PC-3 (cell line): ENCODE measurements at regions not wholly inside any gene's neighbourhood (a gene's known extent, or its start where the extent isn't known, plus 50 kb on each side); places are given as distances from the start of the nearest gene placed in this dataset.

Source experiments
- ATAC-seq: fragments of 200-7000 bp; cut with Tn5 transposase; 2 replicates; pipeline ENCODE4 v1.9.1; 2020; ENCODE audit warnings: mild to moderate bottlenecking, moderate library complexity
- BruUV-seq: library from RNA; stranded (reverse); fragments of 400-500 nt; replicated peaks from 2 replicates; lab custom pipeline; 2021; lab: Mats Ljungman, UMichigan
- CTCF ChIA-PET: fragments of 300-600 bp; sonication (Branson Sonifier 250); formaldehyde crosslinking; loops from one replicate; lab custom pipeline; 2022; ENCODE audit warnings: antibody characterized with exemption; lab: Charles Lee
- POLR2A ChIA-PET: fragments of 300-600 bp; sonication (Branson Sonifier 250); formaldehyde crosslinking; loops from one replicate; lab custom pipeline; 2022; ENCODE audit warnings: antibody characterized with exemption; ENCODE audit not compliant: unreplicated experiment; lab: Charles Lee
- DNase-seq: peaks from one replicate; pipeline ENCODE4 v3.0.0-alpha.2; 2015
- H2AFZ ChIP-seq: fragments of 300-600 bp; sonication (generic); 2 replicates; pipeline ENCODE4 v1.6.0; 2016; ENCODE audit warnings: antibody characterized with exemption, low read length
- H3F3A ChIP-seq: fragments of 300-600 bp; sonication (generic); one replicate; pipeline ENCODE4 v1.6.0; 2017; ENCODE audit warnings: antibody characterized with exemption, low read length, control low read depth, mild to moderate bottlenecking; ENCODE audit not compliant: unreplicated experiment
- H3K27ac ChIP-seq: fragments of 300-600 bp; sonication (generic); 2 replicates; pipeline ENCODE4 v1.5.1; 2016; ENCODE audit warnings: mild to moderate bottlenecking, low read length
- H3K27me3 ChIP-seq: fragments of 300-600 bp; sonication (generic); 2 replicates; pipeline ENCODE4 v1.6.1; 2016; ENCODE audit warnings: low read length, mixed read lengths
- H3K36me3 ChIP-seq: fragments of 300-600 bp; sonication (generic); 2 replicates; pipeline ENCODE4 v1.6.1; 2016; ENCODE audit warnings: low read depth, mixed run types, low read length, mixed read lengths
- H3K4me1 ChIP-seq: fragments of 300-600 bp; sonication (generic); 2 replicates; pipeline ENCODE4 v1.5.1; 2016; ENCODE audit warnings: low read length; ENCODE audit not compliant: insufficient read depth
- H3K4me2 ChIP-seq: fragments of 300-600 bp; sonication (generic); 2 replicates; pipeline ENCODE4 v1.6.0; 2016; ENCODE audit warnings: low read length
- H3K4me3 ChIP-seq: fragments of 300-600 bp; sonication (generic); 2 replicates; pipeline ENCODE4 v1.5.1; 2016; ENCODE audit warnings: mild to moderate bottlenecking, low read length, mixed read lengths
- H3K79me2 ChIP-seq: fragments of 300-600 bp; sonication (generic); 2 replicates; pipeline ENCODE4 v1.6.1; 2017; ENCODE audit warnings: low read length, mixed read lengths
- H3K9ac ChIP-seq: fragments of 300-600 bp; sonication (generic); 2 replicates; pipeline ENCODE4 v1.6.0; 2016; ENCODE audit warnings: mild to moderate bottlenecking, low read length
- H3K9me2 ChIP-seq: fragments of 300-600 bp; sonication (generic); replicated peaks from 2 replicates; pipeline ENCODE4 v1.6.1; 2016; ENCODE audit warnings: mixed run types, low read length, mixed read lengths
- H3K9me3 ChIP-seq: fragments of 300-600 bp; sonication (generic); 2 replicates; pipeline ENCODE4 v1.6.1; 2016; ENCODE audit warnings: low read length, mixed read lengths
- H4K20me1 ChIP-seq: fragments of 300-600 bp; sonication (generic); 2 replicates; pipeline ENCODE4 v1.6.1; 2016; ENCODE audit warnings: low read length, mixed read lengths
- EZH2 ChIP-seq: fragments of 300-600 bp; sonication (generic); IDR thresholded peaks from one replicate; pipeline ENCODE4 v1.6.1; 2017; ENCODE audit warnings: antibody characterized with exemption, mild to moderate bottlenecking, low read length; ENCODE audit not compliant: unreplicated experiment
- EZH2phosphoT487 ChIP-seq: fragments of 300-600 bp; sonication (generic); IDR thresholded peaks from 2 replicates; pipeline ENCODE4 v1.6.1; 2018; ENCODE audit warnings: mild to moderate bottlenecking, antibody characterized with exemption, low read length, borderline replicate concordance
- intact Hi-C: fragments of 100-400 bp; cut with micrococcal nuclease; formaldehyde crosslinking; loops from 2 replicates; pipeline ENCODE4 v1.9.0; 2023
- TF ChIP-seq, protein P1 (sequence below): fragments of 300-600 bp; sonication (generic); conservative IDR thresholded peaks from 2 replicates; pipeline ENCODE4 v1.5.1; 2017; ENCODE audit warnings: antibody characterized with exemption, low read depth, mild to moderate bottlenecking, low read length

- Histone ChIP-seq H3K9ac (no peak overlapping the region), H3K4me1 (no peaks in the 10 kb centered on the region), H3K9me3 (no peaks in the 10 kb centered on the region), H3F3A (no peaks in the 10 kb centered on the region), H3K4me3 (no peak overlapping the region), H3K36me3 (no peaks in the 10 kb centered on the region), H4K20me1 (no peaks in the 10 kb centered on the region), H3K79me2 (no peaks in the 10 kb centered on the region), H3K27ac (no peak overlapping the region), H3K27me3 (peaks cover 6% of the 10 kb centered on the region), H3K9me2 (no peaks in the 10 kb centered on the region), H3K4me2 (no peak overlapping the region), H2AFZ (no peak overlapping the region)
- ATAC-seq (no peak), DNase-seq (no peak)
- ChIA-PET CTCF (no interaction called here), POLR2A (no interaction called here)
- BruUV-seq = no TSS peak
- no peak for TF ChIP-seq EZH2phosphoT487
- no peak for TF ChIP-seq EZH2
- TF ChIP-seq, protein P1, sequence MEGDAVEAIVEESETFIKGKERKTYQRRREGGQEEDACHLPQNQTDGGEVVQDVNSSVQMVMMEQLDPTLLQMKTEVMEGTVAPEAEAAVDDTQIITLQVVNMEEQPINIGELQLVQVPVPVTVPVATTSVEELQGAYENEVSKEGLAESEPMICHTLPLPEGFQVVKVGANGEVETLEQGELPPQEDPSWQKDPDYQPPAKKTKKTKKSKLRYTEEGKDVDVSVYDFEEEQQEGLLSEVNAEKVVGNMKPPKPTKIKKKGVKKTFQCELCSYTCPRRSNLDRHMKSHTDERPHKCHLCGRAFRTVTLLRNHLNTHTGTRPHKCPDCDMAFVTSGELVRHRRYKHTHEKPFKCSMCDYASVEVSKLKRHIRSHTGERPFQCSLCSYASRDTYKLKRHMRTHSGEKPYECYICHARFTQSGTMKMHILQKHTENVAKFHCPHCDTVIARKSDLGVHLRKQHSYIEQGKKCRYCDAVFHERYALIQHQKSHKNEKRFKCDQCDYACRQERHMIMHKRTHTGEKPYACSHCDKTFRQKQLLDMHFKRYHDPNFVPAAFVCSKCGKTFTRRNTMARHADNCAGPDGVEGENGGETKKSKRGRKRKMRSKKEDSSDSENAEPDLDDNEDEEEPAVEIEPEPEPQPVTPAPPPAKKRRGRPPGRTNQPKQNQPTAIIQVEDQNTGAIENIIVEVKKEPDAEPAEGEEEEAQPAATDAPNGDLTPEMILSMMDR = no peak
- intact Hi-C loops = no loop called here
Measured at GRCh38 chr15:81633889-81634288, 259.9 kb upstream of the TMC3 start.

DNA sequence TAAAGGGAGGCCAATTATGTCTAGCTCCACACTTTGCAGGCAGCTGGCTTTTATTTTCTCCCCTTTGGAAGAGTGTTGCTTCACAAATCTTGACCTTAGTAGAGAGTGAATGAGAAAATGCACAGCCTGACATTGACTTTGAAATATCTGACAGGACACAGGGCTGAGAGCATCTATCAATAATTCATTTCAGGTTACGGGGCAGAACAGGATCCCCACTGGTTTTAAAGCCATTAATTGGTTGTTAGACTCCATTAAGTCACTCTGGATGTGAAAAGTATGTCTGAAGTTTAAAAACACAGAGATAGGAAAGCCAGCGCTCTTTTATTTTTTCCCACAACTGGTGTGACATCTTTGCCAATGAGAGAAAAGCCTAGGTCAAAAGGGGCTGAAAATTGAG lies 251.9 kb upstream of the TMC3 start:
- no peaks in the 10 kb centered on the region for H3K9me3 ChIP-seq
- peaks cover 7% of the 10 kb centered on the region; the same call in 1 of the 2 replicates for H3K27me3 ChIP-seq
- no peaks in the 10 kb centered on the region for H4K20me1 ChIP-seq
- intact Hi-C loops = no loop called here
- CTCF ChIA-PET = no interaction called here
- H3K4me2 ChIP-seq = no peak overlapping the region
- H3K4me1 ChIP-seq = no peaks in the 10 kb centered on the region
- no TSS peak for BruUV-seq
- no peaks in the 10 kb centered on the region for H3K9me2 ChIP-seq
- H2AFZ ChIP-seq = no peak overlapping the region
- no peak overlapping the region for H3K9ac ChIP-seq
- H3K36me3 ChIP-seq = no peaks in the 10 kb centered on the region
- H3K79me2 ChIP-seq = no peaks in the 10 kb centered on the region
- no peaks in the 10 kb centered on the region for H3F3A ChIP-seq
- H3K27ac ChIP-seq = no peak overlapping the region
- no peak overlapping the region for H3K4me3 ChIP-seq
- no peak for DNase-seq
- no peak for ATAC-seq
- POLR2A ChIA-PET = no interaction called here
- TF ChIP-seq EZH2 (no peak), EZH2phosphoT487 (no peak)
- TF ChIP-seq, protein P1 = no peak

DNA sequence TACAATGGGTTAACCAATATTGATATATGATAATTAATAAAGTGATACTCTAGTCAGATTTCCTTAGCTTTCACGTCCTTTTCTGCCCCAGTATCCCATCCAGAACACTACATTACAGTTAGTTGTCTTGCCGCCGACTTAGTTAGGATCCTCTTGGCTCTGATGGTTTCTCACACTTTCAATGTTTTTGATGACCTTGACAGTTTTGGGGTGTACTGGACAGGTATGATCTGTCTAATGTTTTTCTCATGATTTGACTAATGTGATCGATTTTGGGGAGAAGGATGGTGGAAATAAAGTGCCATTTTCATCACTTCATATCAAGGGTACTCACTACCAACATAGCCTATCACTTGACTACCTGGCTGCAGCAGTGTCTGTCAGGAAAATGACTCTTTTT lies 245.0 kb upstream of the TMC3 start:
- intact Hi-C loops = no loop called here
- BruUV-seq = no TSS peak

More for the DNA sequence above, 245.0 kb upstream of the TMC3 start:
- DNase-seq (no peak), ATAC-seq (no peak)
- Histone ChIP-seq H3F3A (no peaks in the 10 kb centered on the region), H3K4me2 (no peak overlapping the region), H3K79me2 (no peaks in the 10 kb centered on the region), H3K4me1 (no peaks in the 10 kb centered on the region), H3K36me3 (no peaks in the 10 kb centered on the region), H3K4me3 (no peak overlapping the region), H3K27me3 (0 out of 2 replicates have a peak, but pooled peaks cover 7% of the 10 kb centered on the region), H3K27ac (no peak overlapping the region), H2AFZ (no peak overlapping the region), H3K9me3 (no peaks in the 10 kb centered on the region), H4K20me1 (no peaks in the 10 kb centered on the region), H3K9ac (no peak overlapping the region), H3K9me2 (no peaks in the 10 kb centered on the region)
- ChIA-PET POLR2A (no interaction called here), CTCF (no interaction called here)
- TF ChIP-seq EZH2phosphoT487 (no peak), EZH2 (no peak)
- TF ChIP-seq, protein P1 = no peak
